Subcutaneous abdominal adipose tissue (tissue), 5 donors: ENCODE measurements at regions not wholly inside any gene's neighbourhood (a gene's known extent, or its start where the extent isn't known, plus 50 kb on each side); places are given as distances from the start of the nearest gene placed in this dataset.

Experiments used
- H3K27ac ChIP-seq: one replicate; pipeline ENCODE4 v1.7.0; 2013; ENCODE audit warnings: low read depth, mild to moderate bottlenecking, inconsistent platforms, low read length, moderate library complexity
- H3K27me3 ChIP-seq, 5 donors: one replicate each; pipeline ENCODE4 v1.7.0; 2013; ENCODE audit warnings: low read length in 5 of 5, inconsistent platforms in 1 of 5; ENCODE audit not compliant: control insufficient read depth in 5 of 5, insufficient read depth in 4 of 5
- H3K36me3 ChIP-seq, 5 donors: one replicate each; pipeline ENCODE4 v1.7.0; 2013; ENCODE audit warnings: low read length in 5 of 5; ENCODE audit not compliant: control insufficient read depth in 5 of 5, insufficient read depth in 5 of 5
- H3K4me1 ChIP-seq, 5 donors: one replicate each; pipeline ENCODE4 v1.7.0; 2013; ENCODE audit warnings: low read length in 5 of 5, mild to moderate bottlenecking in 3 of 5, moderate library complexity in 1 of 5; ENCODE audit not compliant: control insufficient read depth in 5 of 5, insufficient read depth in 5 of 5
- H3K4me3 ChIP-seq, 5 donors: one replicate each; pipeline ENCODE4 v1.7.0; 2013; ENCODE audit warnings: low read length in 5 of 5, low read depth in 1 of 5
- H3K9ac ChIP-seq, 5 donors: one replicate each; pipeline ENCODE4 v1.7.0; 2013; ENCODE audit warnings: low read length in 5 of 5, mild to moderate bottlenecking in 4 of 5, moderate library complexity in 3 of 5
- H3K9me3 ChIP-seq, 5 donors: one replicate each; pipeline ENCODE4 v1.7.0; 2013; ENCODE audit warnings: low read length in 5 of 5; ENCODE audit not compliant: control insufficient read depth in 5 of 5
- donor health status: healthy.
- donor health status: healthy.
- donor health status: healthy.
- donor health status: healthy.
- donor health status: healthy.

GRCh38 chr1:73359001-73359400, 839.0 kb downstream of the LRRIQ3 start:
- Histone ChIP-seq H3K4me3 (no peak overlapping the region), H3K27ac (no peak overlapping the region), H3K9ac (no peak overlapping the region), H3K27me3 (no peaks in the 10 kb centered on the region), H3K4me1 (no peaks in the 10 kb centered on the region), H3K9me3 (no peaks in the 10 kb centered on the region), H3K36me3 (no peaks in the 10 kb centered on the region)

DNA sequence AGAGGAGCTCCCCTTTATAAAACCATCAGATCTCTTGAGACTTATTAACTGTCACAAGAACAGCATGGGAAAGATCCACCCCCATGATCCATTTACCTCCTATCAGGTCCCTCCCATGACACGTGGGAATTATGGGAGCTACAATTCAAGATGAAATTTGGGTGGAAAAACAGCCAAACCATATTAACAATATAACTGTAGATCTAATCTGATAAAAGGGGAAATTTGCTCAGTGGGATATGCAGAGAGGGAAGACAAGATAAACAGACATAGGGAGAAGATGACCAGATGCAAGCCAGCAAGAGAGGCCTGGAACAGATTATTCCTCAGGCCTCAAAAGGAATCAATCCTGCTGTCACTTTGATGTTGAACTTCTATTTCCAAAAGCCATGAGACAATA, 841.5 kb downstream of the LRRIQ3 start:
- no peak overlapping the region for H3K4me3 ChIP-seq
- H3K4me1 ChIP-seq, result no peaks in the 10 kb centered on the region
- H3K9me3 ChIP-seq, result no peaks in the 10 kb centered on the region
- no peak overlapping the region for H3K27ac ChIP-seq
- H3K9ac ChIP-seq, result no peak overlapping the region
- H3K27me3 ChIP-seq, result no peaks in the 10 kb centered on the region
- H3K36me3 ChIP-seq, result no peaks in the 10 kb centered on the region

GRCh38 chr1:73343947-73344346, 854.0 kb downstream of the LRRIQ3 start:
- Histone ChIP-seq H3K36me3 (no peaks in the 10 kb centered on the region), H3K9ac (no peak overlapping the region), H3K4me1 (no peaks in the 10 kb centered on the region), H3K9me3 (peaks cover 0 to 2% (median 0%) of the 10 kb centered on the region in 5 donors), H3K27ac (no peak overlapping the region), H3K4me3 (no peak overlapping the region), H3K27me3 (no peaks in the 10 kb centered on the region)

DNA sequence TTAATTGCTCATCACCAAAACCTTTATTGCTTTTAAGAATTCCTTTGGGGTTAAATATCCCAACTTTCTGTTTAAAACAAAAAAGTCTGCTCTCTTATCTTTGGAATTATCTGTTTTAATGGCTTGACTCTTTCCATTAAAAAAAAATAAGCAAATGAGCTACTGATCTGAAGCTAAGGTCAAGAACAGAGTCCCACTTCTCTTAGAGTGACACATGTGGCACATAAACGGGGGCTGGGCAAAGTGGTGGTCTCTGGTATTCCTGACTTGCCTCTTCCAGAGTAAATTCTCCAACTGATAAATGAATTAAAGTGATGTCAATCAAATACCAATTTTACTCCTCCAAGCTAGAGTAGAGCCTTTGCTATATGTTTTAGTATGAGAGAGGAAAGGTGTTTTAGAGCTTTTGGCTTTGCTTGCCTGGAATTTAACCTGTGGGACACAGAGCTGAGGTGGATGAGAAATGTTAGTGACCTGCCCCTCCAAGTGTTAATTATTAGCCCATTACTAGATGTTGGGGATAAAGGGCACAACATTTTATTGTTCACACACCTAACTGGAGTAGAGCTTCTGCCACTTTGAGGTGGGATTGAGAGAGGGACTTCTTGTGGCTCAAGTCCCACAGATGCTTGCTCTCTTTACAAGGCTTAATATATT, 864.0 kb downstream of the LRRIQ3 start:
- H3K9ac ChIP-seq, result no peak overlapping the region
- H3K9me3 ChIP-seq, result peaks cover 0 to 6% (median 0%) of the 10 kb centered on the region in 5 donors
- no peaks in the 10 kb centered on the region for H3K4me1 ChIP-seq
- H3K27ac ChIP-seq, result no peak overlapping the region
- H3K27me3 ChIP-seq, result no peaks in the 10 kb centered on the region
- no peak overlapping the region for H3K4me3 ChIP-seq
- H3K36me3 ChIP-seq, result no peaks in the 10 kb centered on the region

GRCh38 chr1:73331726-73332125, 866.2 kb downstream of the LRRIQ3 start:
- Histone ChIP-seq H3K27ac (no peak overlapping the region), H3K27me3 (no peaks in the 10 kb centered on the region), H3K9me3 (peaks cover 8 to 18% (median 14%) of the 10 kb centered on the region in 5 donors), H3K9ac (no peak overlapping the region), H3K4me3 (no peak overlapping the region), H3K4me1 (peaks cover 0 to 9% (median 0%) of the 10 kb centered on the region in 5 donors), H3K36me3 (no peaks in the 10 kb centered on the region)

DNA sequence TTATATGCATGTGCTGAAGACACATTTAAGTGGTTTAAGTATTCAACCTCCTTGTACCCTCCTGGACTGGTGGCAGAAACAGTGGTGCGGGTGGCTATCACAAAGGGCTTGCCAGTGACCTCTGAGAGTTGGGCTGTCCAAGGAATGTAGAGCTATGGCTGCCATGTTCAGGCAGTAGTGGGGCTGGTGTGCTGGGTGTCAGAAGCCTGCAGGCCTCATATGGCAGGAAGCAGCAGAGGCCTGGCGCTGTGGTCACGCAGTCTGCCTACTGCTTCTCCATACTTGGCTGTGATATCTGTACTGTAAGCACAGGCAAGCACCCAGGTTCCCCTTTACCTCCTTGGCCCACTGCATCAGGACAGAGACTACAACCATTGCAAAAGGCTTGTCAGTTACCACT, 870.0 kb downstream of the LRRIQ3 start:
- H3K27ac ChIP-seq, result no peak overlapping the region
- H3K4me3 ChIP-seq, result no peak overlapping the region
- H3K27me3 ChIP-seq, result no peaks in the 10 kb centered on the region
- no peaks in the 10 kb centered on the region for H3K36me3 ChIP-seq
- H3K4me1 ChIP-seq, result peaks cover 0 to 9% (median 0%) of the 10 kb centered on the region in 5 donors
- peaks cover 9 to 24% (median 21%) of the 10 kb centered on the region in 5 donors for H3K9me3 ChIP-seq
- H3K9ac ChIP-seq, result no peak overlapping the region

DNA sequence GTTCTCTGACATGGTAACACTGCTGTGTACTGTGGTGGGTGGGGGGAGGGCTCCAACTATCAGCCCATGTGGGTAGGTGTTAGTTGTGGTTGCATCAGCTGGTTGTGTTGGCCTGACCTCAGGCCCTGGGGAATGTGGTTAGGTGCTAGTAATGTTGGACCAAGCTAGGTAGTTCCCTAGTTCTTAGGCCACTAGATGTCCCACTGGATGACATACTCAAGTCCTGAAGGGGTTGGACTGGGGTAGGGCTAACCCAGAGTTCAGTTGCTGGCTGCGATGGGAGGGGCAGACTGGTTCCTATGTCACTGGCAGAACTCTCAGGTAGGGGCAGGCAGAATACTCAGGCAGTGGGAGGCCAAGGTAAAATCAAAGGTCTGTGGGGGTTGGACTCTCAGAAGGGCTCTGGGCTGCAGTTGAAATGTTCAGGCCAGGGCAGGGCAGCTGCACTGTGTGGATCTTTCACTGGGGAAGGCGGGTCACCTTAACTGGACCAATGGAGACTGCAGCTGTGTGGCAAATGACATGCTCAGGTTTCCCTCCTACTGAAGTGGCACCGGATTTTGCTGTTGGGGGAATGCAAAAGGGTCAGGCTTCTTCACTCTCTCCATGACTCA, 870.7 kb downstream of the LRRIQ3 start:
- H3K4me3 ChIP-seq, result peak overlapping the region in 1 of 5 donors; percentile 9
- no peaks in the 10 kb centered on the region for H3K36me3 ChIP-seq

GRCh38 chr1:73326663-73327062, 871.3 kb downstream of the LRRIQ3 start:
- Histone ChIP-seq H3K9ac (no peak overlapping the region), H3K36me3 (no peaks in the 10 kb centered on the region), H3K9me3 (peaks cover 6 to 24% (median 19%) of the 10 kb centered on the region in 5 donors), H3K27me3 (no peaks in the 10 kb centered on the region), H3K27ac (no peak overlapping the region), H3K4me1 (peaks cover 0 to 9% (median 0%) of the 10 kb centered on the region in 5 donors), H3K4me3 (peak overlapping the region in 1 of 5 donors; percentile 2)

More for the DNA sequence above, 870.7 kb downstream of the LRRIQ3 start:
- Histone ChIP-seq H3K4me1 (peaks cover 0 to 9% (median 0%) of the 10 kb centered on the region in 5 donors), H3K27me3 (no peaks in the 10 kb centered on the region), H3K9ac (no peak overlapping the region), H3K9me3 (peaks cover 9 to 24% (median 21%) of the 10 kb centered on the region in 5 donors), H3K27ac (no peak overlapping the region)

DNA sequence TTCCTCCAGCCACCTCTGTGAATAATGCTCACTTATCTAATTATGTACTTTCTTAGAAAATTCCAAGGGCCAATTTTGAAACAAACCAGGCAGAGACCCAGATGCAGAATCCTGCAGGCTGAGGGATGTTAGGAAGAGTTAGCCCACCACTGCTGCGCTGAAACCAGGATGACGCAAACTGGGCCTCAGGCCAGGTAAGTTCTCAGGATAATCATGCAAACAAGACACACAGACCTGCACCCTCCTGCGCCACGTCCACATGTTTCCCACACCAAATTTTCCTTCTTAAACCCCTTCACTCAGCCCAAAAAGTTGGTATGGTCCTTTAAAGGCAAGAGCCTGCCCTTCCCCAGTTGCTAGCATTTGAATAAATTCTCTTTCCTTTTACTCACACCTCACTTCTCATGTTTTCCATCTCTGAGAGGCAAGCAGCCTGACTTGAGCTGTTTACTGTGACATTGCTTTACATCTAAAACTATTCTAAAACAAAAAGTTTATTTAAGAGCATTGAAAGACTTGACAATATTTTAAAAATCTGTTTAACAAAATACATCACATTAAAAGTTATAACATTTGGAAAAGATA, 887.1 kb downstream of the LRRIQ3 start:
- H3K27ac ChIP-seq, result no peak overlapping the region
- H3K4me3 ChIP-seq, result no peak overlapping the region
- H3K9me3 ChIP-seq, result no peaks in the 10 kb centered on the region
- H3K9ac ChIP-seq, result no peak overlapping the region
- H3K4me1 ChIP-seq, result no peaks in the 10 kb centered on the region
- no peaks in the 10 kb centered on the region for H3K36me3 ChIP-seq
- no peaks in the 10 kb centered on the region for H3K27me3 ChIP-seq

DNA sequence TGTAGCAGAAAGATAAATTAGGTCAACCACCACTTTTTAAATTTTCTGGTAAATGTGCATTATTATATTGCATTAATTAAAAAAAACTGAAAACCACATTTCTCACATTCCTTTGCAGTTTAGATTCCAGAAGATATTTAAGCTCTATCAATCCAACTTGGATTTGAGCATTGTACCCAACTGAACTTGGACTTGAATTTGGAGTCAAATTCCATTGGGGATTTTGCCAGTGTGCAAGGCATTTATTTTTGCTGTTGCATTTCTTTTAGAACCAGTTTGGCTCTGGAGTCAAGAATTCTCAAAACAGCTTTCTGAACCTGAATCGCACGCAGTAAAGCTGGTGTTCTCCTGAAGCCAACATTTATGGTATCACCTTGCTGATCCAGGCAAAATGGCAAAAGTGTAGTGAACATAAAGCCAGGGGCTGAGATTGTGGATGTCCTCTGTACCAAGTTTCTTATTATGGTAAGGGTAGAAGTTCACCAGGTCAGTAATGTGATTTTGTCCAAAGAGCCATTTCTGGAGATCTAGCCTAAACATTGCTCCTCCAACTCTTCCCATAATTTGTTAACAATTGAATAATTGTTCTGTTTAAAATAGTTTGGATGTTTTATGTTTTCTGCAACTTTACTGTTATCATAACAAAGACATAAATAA, 890.9 kb downstream of the LRRIQ3 start:
- Histone ChIP-seq H3K9me3 (peaks cover 0 to 4% (median 0%) of the 10 kb centered on the region in 5 donors), H3K36me3 (no peaks in the 10 kb centered on the region), H3K9ac (no peak overlapping the region), H3K4me3 (no peak overlapping the region), H3K27ac (no peak overlapping the region), H3K27me3 (no peaks in the 10 kb centered on the region), H3K4me1 (no peaks in the 10 kb centered on the region)
